ENCODE measurements at regions not wholly inside any gene's neighbourhood (a gene's known extent, or its start where the extent isn't known, plus 50 kb on each side); places are given as distances from the start of the nearest gene placed in this dataset.

DNA sequence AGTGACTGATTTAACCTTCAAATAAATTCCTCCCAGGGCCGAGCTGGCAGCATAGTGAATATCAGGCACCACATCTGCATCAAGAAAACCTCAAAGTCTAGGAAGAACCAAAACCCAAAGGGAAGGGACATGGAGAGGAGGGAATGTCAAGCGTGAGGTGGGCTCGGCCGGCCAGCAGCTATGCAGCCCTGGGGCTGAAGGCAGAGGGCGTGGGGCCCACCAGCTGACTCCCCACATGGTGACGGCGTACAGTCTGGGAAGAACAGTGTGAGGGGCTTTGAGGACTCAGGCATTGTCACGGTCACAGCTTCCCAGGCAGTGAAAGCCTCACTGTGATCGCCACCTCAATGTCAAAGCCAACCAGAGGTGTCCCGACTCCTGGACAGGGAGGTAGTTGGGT is 412.5 kb downstream of the SHANK2 start:
- TF ChIP-seq POLR2A (IDR thresholded peaks at IDR 0.05; ENCODE audit: low read length) (no peak), GATA1 (IDR thresholded peaks at IDR 0.05; ENCODE audit: low read depth, low read length) (no peak)
- DNase-seq, result no peak

DNA sequence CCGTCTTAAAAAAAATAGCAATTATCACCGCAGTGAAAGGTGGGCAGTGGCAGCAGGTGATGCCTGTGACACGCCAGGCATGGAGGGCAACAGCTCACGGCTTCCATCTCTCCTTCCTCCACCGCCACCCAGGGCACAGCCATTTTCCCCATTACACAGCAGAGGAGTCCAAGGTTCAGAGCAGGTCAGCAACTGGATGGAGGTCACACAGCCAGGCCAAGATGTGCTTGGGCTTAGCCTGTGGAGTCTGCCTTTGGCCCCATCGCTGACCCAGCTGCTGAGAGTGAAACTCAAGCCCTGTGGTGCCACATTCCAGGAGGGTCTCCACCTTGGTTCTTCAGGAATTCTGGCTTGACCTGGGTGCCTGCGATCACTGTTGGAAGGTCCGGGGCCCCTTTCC is 411.1 kb downstream of the SHANK2 start:
- TF ChIP-seq POLR2A (IDR thresholded peaks at IDR 0.05; ENCODE audit: low read length) (no peak), GATA1 (IDR thresholded peaks at IDR 0.05; ENCODE audit: low read depth, low read length) (no peak)
- DNase-seq, result no peak

DNA sequence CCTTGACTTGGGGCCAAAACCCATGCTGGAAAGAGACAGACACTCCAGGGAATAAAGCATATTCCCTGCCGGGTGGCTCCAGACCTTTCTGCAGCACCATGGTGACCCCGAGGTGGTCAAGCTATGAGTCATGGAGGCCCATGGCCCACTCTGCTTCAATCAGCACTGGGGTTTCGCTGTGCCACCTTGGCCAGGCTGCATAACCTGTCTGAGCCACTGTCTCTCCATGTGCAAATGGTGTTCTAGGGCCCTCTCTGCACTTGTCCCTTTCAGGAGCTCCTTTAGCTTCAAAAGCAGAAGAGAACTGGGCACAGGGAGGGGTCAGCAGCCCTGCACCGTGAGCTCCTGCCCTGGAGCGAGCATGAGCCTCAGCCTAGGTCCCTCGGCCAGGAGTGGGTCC is 410.1 kb downstream of the SHANK2 start:
- TF ChIP-seq POLR2A (IDR thresholded peaks at IDR 0.05; ENCODE audit: low read length) (no peak), GATA1 (IDR thresholded peaks at IDR 0.05; ENCODE audit: low read depth, low read length) (no peak)
- DNase-seq, result no peak

DNA sequence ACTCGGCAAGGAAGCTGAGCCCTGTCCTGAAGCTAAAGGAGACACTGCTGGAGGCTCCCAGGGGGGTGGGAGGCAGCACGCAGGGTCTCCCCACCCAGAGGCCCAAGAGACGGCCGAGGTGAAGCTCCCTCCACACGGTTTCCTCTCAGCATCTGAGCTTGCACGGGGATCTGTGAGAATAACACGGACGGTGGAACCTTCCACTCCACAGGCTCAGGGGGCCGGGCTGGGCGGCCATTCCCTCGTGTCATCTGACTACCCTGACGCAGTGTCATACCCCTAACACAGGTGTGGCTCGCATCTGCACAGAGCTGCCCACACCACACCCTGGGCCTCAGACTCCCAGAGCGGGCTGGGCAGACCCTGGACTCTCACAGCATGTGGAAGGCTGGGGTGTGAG is 409.7 kb downstream of the SHANK2 start:
- DNase-seq, result no peak
- no peak for TF ChIP-seq POLR2A (IDR thresholded peaks at IDR 0.05; ENCODE audit: low read length)
- no peak for TF ChIP-seq GATA1 (IDR thresholded peaks at IDR 0.05; ENCODE audit: low read depth, low read length)

DNA sequence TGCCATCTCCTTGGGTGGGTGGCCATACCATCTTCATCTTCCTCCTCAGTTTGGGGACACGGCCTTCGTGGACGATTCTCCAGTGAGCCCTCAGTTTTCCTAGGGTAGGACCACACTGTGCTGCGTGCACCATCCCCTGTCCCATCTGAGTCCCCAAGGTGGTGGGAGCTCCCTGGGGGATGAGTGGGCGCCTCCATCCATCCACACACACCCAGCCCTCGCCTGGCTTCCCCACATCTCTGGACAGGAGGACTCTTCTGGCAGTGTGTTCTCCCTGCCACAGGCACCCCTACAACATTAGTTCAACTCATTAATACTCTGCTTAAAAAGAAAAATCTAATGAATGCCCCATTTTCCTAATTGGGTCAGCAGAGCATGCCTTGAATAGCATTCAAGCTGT is 408.5 kb downstream of the SHANK2 start:
- TF ChIP-seq GATA1 (IDR thresholded peaks at IDR 0.05; ENCODE audit: low read depth, low read length), result no peak
- no peak for TF ChIP-seq POLR2A (IDR thresholded peaks at IDR 0.05; ENCODE audit: low read length)

DNA sequence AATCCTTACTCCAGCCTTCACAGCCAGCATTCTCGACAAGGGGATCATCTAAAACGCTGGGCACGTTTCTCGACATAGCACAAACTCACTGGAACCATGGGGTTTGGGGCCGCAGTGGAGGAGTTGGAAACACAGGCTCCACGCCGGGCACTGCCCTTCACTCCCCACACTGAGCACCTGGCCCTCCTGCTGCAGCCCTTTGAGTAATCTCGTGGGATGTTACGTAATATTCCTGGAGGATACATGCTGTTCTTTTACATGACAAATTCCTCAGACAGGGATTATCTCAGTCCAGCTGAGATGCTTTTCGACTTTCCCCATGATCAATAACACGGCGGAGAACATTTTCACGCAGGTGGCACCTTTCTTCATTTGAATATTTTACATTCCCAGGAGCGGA is 408.0 kb downstream of the SHANK2 start:
- no peak for DNase-seq
- no peak for TF ChIP-seq POLR2A (IDR thresholded peaks at IDR 0.05; ENCODE audit: low read length)
- TF ChIP-seq GATA1 (IDR thresholded peaks at IDR 0.05; ENCODE audit: low read depth, low read length), result no peak

More for the DNA sequence above, 408.5 kb downstream of the SHANK2 start:
- DNase-seq, result no peak

DNA sequence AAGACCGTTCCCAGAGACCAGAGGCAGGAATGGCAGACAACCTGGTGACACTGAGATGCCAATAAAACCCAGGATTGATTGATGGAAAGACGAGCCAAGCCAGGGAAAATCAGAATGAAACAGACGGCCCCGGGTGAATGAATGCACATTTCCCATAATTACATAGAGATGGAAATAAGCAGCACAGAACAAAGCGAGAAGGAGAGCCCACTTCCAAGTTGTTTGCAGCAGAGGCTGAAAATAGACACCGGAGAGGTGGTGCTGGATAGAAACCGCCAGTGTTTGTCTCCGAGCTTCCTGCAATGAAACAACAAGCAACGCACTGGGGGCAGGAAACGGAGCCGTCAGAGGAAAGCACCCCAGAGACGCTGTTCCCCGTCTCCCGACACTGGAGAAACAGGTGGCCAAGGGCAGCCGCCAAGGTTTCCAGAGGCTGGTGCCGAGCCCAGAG is 406.8 kb downstream of the SHANK2 start:
- no peak for TF ChIP-seq POLR2A (IDR thresholded peaks at IDR 0.05; ENCODE audit: low read length)
- DNase-seq, result no peak

DNA sequence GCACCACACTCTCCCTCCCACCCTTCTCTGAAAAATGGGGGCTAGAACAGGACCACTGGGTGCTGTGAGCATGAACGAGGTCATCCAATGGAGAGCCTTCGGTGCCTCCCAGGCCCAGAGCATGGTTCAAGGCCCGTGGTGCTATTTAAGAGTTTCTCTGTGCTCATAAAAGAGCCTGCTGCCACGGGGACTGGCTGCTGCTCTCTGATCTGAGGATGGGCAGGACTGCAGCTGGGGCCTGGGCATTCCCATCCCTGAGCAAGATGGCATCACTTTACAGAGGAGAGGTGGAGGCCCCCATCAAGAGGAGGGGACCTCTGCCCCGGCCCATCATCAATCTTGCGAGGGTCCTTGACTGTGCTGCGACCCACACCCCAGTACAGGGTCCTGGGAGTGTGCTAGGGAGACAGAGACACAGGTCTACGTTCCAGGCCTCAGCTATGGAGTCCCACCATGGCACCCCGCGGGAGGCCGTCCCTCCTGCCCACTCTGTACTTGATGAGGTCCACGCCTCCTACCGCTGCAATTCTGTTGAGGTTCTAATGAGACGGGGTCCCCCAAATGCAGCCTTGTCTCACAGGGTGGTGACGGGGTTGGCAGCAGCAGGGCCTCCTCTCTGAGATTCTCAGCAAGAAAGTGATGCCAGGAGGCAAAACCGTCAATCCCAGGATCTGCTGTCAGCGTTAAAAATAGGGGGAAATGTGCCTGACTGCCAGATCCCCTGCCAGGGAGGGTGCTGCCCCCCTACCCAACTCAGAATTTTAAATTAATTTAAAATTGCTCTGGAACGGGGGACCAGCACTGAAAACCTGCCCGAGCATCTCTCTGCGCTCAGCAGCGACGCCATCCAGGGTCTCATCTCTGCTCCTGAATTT is 405.4 kb downstream of the SHANK2 start:
- DNase-seq, result no peak
- no peak for TF ChIP-seq GATA1 (IDR thresholded peaks at IDR 0.05; ENCODE audit: low read depth, low read length)
- TF ChIP-seq POLR2A (IDR thresholded peaks at IDR 0.05; ENCODE audit: low read length), result no peak

DNA sequence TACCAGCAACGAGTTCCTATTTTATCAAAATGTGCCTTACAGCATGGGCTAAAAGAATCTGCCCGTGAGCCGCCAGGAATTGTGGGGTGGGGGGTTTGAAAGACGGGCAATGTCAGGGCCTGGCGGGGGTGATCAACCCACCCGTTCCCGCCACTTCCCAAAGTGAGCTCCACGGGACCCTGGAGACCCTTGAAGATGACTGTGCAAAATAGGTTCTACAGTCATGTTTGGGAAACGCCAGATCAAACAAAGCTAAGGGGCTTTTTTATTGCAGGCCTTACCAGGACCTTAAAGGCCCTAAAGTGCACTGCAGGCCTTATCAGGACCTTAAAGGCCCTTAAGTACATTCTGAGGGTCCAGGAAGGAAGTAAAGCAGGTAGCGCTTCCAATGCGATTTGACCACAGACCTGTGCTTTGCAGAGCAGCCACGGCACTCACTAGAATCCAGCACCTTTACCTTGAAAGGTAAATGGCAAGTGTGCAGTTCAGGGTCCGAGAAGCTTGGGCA is 404.1 kb downstream of the SHANK2 start:
- no peak for TF ChIP-seq POLR2A (IDR thresholded peaks at IDR 0.05; ENCODE audit: low read length)
- TF ChIP-seq GATA1 (IDR thresholded peaks at IDR 0.05; ENCODE audit: low read depth, low read length), result no peak

DNA sequence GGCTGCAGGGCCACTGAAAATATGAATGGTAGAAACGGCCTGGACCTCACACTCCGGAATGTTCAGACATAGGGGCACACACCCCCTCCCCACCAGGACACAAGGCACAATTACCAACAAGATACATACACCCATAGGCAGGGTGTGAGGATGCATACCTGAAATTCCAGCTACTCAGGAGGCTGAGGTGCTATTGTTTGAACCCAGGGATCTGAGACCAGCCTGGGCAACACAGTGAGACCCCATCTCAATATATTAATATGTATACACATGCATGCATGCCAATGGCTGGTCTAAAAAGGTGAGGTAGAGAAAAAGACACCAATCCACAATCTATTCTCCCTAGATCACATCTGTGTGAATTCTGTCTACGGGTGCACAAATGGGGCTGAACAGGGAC is 403.3 kb downstream of the SHANK2 start:
- TF ChIP-seq GATA1 (IDR thresholded peaks at IDR 0.05; ENCODE audit: low read depth, low read length) (no peak), POLR2A (IDR thresholded peaks at IDR 0.05; ENCODE audit: low read length) (no peak)
- no peak for DNase-seq

More for the DNA sequence above, 404.1 kb downstream of the SHANK2 start:
- DNase-seq, result no peak

DNA sequence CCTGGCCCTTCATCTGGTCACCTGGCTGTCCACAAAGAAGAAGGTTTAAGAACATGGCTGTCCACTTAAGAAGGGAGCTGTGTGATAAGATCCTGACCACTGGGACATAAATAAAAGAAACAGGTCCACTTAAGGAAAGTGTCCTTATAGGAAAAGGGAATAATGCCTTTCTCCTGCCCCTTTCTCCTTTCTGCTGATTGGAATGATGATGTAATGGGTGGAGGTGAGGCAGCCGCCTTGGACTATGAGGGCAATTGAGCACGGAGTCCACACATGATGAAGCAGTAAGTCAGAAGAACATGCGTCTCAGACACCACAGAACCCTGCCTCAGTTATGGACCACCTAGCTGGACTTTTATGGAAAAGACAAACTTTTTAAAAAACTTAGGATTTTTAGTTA is 401.1 kb downstream of the SHANK2 start:
- no peak for DNase-seq
- no peak for TF ChIP-seq POLR2A (IDR thresholded peaks at IDR 0.05; ENCODE audit: low read length)
- no peak for TF ChIP-seq GATA1 (IDR thresholded peaks at IDR 0.05; ENCODE audit: low read depth, low read length)

DNA sequence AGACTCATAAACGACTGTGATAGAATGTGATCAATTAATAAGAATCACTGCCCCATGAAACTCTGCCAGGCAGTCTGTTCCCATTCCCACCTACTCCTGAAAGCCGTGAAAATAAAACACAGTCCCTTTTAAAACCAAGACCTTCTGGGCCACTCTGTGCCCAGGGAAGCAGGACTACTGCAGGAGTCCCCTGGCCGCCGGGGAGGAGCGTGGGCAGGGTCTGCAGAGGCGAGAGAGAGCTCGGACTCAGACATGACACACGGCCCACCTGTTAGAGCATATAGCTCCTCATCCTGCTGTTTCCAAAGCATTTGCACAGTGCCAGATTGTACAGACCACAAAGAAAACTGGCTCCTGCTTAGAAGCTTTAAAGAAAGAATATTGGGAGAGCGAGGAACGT is 400.5 kb downstream of the SHANK2 start:
- TF ChIP-seq GATA1 (IDR thresholded peaks at IDR 0.05; ENCODE audit: low read depth, low read length) (no peak), POLR2A (IDR thresholded peaks at IDR 0.05; ENCODE audit: low read length) (no peak)
- no peak for DNase-seq

DNA sequence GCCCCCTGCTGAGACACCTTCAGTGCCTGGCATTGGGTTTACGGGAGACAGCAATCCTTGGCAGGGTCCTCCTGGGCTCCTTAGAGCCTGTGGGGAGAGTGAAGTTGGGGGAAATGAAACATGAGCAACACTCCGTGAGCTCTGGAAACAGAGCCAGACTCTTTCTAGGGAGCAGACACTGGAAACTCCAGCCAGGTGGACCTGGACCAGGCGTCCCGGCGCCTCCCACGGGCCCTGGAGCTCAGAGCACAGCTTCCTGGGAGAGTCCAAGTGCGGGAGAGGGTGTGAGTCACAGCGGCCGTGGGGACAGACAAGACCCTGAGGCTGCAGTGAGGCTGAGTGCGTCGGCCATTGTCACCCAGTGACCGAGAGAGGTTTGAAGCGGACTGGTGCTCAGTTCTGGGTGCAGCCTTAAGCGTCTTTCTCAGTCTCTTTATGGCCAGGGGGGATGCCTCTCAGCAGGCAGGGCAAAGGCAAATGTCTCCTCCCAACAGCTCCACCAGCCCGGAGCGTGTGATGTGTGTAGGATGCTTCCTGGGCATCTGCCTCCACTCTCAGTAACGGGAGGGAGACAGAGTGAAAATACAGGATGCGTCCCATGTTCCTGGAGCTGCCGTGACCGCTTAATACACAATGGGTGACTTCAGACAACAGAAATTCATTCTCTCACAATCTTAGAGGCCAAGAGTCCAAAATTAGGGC is 399.2 kb downstream of the SHANK2 start:
- TF ChIP-seq POLR2A (IDR thresholded peaks at IDR 0.05; ENCODE audit: low read length) (no peak), GATA1 (IDR thresholded peaks at IDR 0.05; ENCODE audit: low read depth, low read length) (no peak)
- DNase-seq, result no peak

DNA sequence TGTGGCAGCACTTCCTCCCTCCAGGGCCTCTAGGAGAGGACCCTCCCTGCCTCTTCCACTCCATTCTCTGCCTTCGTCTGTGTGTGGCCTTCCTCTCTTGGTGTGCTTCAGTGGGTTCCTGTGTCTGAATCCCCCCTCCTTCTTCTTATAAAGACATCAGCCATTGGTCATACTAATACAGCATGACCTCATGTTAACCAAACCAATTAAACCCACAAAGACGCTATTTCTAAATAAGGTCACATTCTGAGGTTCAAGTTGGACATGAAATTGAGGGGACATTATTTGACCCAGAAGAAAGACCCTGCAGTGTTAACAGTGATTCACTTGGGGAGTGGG is 398.6 kb downstream of the SHANK2 start:
- TF ChIP-seq GATA1 (IDR thresholded peaks at IDR 0.05; ENCODE audit: low read depth, low read length), result no peak
- no peak for TF ChIP-seq POLR2A (IDR thresholded peaks at IDR 0.05; ENCODE audit: low read length)
- DNase-seq, result no peak

DNA sequence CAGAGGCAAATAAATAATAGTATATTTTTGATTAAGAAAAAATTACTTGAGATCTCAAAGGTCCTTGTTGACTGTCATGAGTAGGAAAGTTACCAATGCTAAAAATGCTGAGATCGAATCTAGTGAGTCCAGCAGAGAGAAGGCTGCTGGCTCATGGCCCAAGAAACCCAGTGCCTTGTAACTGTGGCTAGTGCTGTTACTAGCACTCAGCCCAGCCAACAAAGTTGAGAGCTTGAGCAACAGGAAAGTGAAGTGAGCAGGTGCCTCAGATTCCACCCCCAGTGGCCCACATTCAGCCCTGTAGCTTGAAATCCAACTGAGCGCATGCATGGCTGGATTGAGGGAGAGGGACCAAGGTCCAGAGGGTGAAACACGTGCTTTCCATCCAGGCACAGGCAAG is 398.2 kb downstream of the SHANK2 start:
- DNase-seq, result no peak
- TF ChIP-seq POLR2A (IDR thresholded peaks at IDR 0.05; ENCODE audit: low read length) (no peak), GATA1 (IDR thresholded peaks at IDR 0.05; ENCODE audit: low read depth, low read length) (no peak)

All from erythroblast (primary cell).